Mucosa of descending colon (tissue), 3 donors: ENCODE measurements at regions not wholly inside any gene's neighbourhood (a gene's known extent, or its start where the extent isn't known, plus 50 kb on each side); places are given as distances from the start of the nearest gene placed in this dataset.

Experiments used
- ATAC-seq: fragments of 200-7000 bp; cut with Tn5 transposase; one replicate; pipeline ENCODE4 v1.9.1; 2020; ENCODE audit warnings: mild to moderate bottlenecking, moderate library complexity
- DNase-seq, 3 donors: peaks; one replicate each; pipeline ENCODE4 v3.0.0-alpha.2; 2020
- H3K36me3 ChIP-seq: fragments of 200-600 bp; one replicate; pipeline ENCODE4 v1.8.0; 2021; ENCODE audit warnings: low read depth, mild to moderate bottlenecking
- H3K4me1 ChIP-seq: fragments of 200-600 bp; one replicate; pipeline ENCODE4 v1.8.0; 2021; ENCODE audit warnings: low read depth, mild to moderate bottlenecking
- H3K4me3 ChIP-seq: fragments of 200-600 bp; one replicate; pipeline ENCODE4 v1.8.0; 2021; ENCODE audit warnings: mild to moderate bottlenecking
- H3K9me3 ChIP-seq: fragments of 200-600 bp; one replicate; pipeline ENCODE4 v1.8.0; 2021; ENCODE audit warnings: mild to moderate bottlenecking
- intact Hi-C, 2 donors: fragments of 100-400 bp; cut with DNase I in 1 of 2; cut with micrococcal nuclease in 1 of 2; formaldehyde crosslinking; loops; one replicate each; pipeline versions ENCODE4 v1.11.0 to v1.11.1; 2022; cut with DNase I, micrococcal nuclease
- TF ChIP-seq, protein P1 (sequence below): fragments of 200-600 bp; IDR thresholded peaks from one replicate; pipeline ENCODE4 v1.8.0; 2022; ENCODE audit warnings: antibody characterized with exemption, mild to moderate bottlenecking
- donor health status: DM: no; HTN: no; CAD: no; lungs with moderate emphysema.
- donor health status: DM: no; HTN: no; CAD: no.
- donor health status: DM: no; HTN: yes; CAD: no.

DNA sequence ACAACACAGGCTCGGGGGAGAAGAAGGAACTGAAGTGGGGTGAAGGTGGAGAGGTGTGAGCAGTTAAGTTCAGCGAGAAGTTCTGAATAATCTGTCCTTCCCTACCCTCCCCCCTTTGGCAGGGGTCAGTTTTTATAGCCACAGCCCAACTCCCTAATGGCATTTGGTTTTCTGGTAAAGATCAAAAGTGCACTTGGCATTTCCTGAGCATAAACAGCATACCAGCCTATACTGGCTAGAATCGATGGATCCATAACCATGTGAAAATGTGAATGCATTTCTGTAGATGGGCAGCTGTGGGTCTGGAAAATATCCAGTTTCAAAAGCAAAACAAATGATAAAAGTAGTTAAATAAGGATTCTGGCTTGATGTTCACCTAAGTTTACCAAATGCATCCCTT is 410.9 kb downstream of the PLK2 start:
- Histone ChIP-seq H3K36me3 (no peaks in the 10 kb centered on the region), H3K9me3 (no peaks in the 10 kb centered on the region), H3K4me3 (no peak overlapping the region), H3K4me1 (no peaks in the 10 kb centered on the region)
- DNase-seq: no peak
- TF ChIP-seq, protein P1, sequence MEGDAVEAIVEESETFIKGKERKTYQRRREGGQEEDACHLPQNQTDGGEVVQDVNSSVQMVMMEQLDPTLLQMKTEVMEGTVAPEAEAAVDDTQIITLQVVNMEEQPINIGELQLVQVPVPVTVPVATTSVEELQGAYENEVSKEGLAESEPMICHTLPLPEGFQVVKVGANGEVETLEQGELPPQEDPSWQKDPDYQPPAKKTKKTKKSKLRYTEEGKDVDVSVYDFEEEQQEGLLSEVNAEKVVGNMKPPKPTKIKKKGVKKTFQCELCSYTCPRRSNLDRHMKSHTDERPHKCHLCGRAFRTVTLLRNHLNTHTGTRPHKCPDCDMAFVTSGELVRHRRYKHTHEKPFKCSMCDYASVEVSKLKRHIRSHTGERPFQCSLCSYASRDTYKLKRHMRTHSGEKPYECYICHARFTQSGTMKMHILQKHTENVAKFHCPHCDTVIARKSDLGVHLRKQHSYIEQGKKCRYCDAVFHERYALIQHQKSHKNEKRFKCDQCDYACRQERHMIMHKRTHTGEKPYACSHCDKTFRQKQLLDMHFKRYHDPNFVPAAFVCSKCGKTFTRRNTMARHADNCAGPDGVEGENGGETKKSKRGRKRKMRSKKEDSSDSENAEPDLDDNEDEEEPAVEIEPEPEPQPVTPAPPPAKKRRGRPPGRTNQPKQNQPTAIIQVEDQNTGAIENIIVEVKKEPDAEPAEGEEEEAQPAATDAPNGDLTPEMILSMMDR: no peak
- intact Hi-C loops: no loop called here
- no peak for ATAC-seq

DNA sequence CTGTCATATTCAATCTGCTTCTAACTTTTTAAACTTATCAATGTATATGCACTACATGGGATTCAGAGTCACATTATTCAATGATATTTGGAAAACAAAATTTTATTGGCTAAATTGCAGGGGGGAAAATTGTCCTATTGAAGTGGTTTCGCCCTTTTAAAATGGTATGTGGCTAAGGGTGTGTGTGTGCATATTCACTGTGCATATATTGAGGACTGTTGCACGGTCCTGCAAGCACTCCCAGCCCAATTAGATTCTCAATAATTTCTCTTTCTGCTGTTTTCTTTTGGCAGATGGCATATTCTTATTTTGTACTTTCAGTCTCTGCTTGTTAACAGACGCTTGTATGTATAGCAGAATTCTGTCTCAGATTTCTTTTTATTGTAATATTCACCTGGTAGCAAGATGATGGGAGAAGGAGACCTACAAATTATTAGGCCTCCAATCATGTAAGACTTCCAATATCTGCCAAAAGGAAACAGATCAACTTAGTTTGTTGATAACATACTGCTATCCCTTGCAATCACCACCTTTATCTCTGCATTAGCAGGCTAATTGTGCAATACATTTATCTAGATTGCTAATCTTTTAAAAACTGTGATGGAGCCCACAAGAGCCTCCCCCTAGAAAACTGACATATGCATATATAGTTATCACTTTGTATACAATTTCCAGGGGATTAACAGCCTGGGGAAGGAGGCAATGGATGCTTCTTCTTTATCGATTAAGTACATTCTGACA is 411.5 kb downstream of the PLK2 start:
- DNase-seq (no peak), ATAC-seq (no peak)
- no peaks in the 10 kb centered on the region for H3K9me3 ChIP-seq
- no peaks in the 10 kb centered on the region for H3K36me3 ChIP-seq
- H3K4me3 ChIP-seq: no peak overlapping the region
- H3K4me1 ChIP-seq: peaks cover 4% of the 10 kb centered on the region
- TF ChIP-seq, protein P1: no peak
- intact Hi-C loops: no loop called here

DNA sequence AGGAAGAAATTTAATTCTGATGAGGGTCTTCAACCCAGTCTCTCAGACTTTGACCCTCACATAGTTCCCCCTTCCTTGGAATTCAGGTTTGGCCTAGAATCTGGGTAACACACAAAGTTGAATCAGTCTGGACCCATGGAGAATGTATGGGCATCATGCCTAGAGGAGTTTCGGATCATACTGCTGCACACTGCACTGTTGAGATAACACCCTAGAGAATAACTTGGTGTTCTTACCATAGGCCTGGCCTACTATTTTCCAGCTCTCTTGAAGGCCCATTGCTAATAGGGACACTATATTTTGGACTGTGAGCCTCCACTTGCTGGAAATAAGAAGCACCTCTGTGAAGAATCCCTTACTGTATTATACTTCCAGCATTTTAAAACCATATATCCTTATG is 413.5 kb downstream of the PLK2 start:
- H3K4me3 ChIP-seq: no peak overlapping the region
- TF ChIP-seq, protein P1: no peak
- no peaks in the 10 kb centered on the region for H3K36me3 ChIP-seq
- ATAC-seq (no peak), DNase-seq (no peak)
- H3K4me1 ChIP-seq: peaks cover 4% of the 10 kb centered on the region
- intact Hi-C loops: no loop called here
- no peaks in the 10 kb centered on the region for H3K9me3 ChIP-seq

DNA sequence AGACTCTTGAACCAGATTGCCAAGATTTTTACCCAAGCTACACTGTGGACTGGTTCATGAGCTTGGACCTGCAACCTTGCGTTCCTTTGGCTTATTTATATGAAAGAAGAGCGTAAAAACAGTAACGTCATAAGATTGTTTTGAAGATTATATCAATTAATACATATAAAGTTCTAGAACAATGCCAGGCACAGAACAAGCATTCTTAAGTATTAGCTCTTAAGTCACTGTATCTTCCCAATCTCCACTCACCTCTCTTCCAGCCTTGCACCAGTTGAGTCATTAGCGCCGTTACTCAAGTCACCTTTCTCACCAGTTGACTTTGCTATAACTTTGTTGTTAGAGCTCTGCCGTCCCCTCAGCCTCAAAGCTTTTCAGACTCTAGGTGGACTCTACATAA is 415.7 kb downstream of the PLK2 start:
- H3K9me3 ChIP-seq: no peaks in the 10 kb centered on the region
- H3K4me3 ChIP-seq: no peak overlapping the region
- ATAC-seq (no peak), DNase-seq (no peak)
- TF ChIP-seq, protein P1: no peak
- H3K4me1 ChIP-seq: peaks cover 4% of the 10 kb centered on the region
- intact Hi-C loops: no loop called here
- no peaks in the 10 kb centered on the region for H3K36me3 ChIP-seq

DNA sequence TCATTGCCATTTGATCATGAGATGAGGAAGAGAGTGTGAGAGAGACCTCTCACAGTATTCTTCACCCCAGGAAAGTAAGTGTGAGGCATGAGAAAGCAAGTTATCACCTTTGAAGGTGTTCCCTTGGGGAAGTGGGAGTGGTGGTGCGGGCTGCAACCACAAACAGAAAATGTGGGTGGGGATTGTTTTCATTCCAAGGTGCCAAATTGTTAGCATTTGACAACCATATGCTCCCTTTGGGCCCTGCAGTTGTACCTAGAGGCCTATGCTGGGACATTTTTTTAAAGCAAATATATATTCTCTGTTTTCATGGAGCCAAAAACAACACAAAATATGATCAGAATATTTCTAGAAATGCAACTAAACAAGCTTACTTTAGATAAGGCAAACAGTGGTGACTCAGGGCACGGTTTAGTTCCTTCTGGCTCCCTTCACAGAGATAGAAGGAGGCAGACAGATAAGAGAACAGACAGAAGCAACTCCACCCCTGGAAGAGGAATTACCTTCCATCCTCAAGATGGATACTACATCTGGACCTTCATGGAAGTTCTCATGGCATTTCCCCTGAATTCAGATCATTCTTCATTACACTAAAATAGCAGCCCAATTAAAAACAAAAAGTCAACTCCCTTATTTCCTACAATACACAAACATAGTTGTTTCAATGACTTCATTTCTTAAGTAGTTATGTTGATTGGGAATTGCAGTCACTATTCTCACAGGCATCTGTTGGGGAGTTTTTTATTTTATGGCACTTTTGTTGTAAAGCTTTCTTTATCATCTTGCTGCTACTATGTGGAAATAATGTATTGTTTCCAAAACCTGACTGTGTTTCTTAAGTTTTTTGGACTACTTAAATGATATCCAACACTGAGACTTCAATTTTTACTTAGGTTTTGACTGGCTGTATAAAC is 416.6 kb downstream of the PLK2 start:
- H3K4me1 ChIP-seq: peaks cover 4% of the 10 kb centered on the region
- TF ChIP-seq, protein P1: no peak
- ATAC-seq: peak; percentile 73
- H3K4me3 ChIP-seq: no peak overlapping the region
- H3K36me3 ChIP-seq: no peaks in the 10 kb centered on the region
- DNase-seq: peak in 1 of 3 donors; percentile 6
- intact Hi-C loops: no loop called here
- no peaks in the 10 kb centered on the region for H3K9me3 ChIP-seq
